Spinal cord (tissue), 9 donors: ENCODE measurements at regions not wholly inside any gene's neighbourhood (a gene's known extent, or its start where the extent isn't known, plus 50 kb on each side); places are given as distances from the start of the nearest gene placed in this dataset.

Source experiments
- DNase-seq, 6 donors: peaks; one replicate each; pipeline versions ENCODE4 v3.0.0 to v3.0.0-alpha.2; 2013 to 2015; ENCODE audit warnings: low spot score in 6 of 6, low read depth in 4 of 6
- H3K27ac ChIP-seq: one replicate; pipeline ENCODE4 v1.5.1; 2013; ENCODE audit warnings: low read depth, low read length, control low read depth
- H3K27me3 ChIP-seq: one replicate; pipeline ENCODE4 v1.6.1; 2013; ENCODE audit warnings: low read length; ENCODE audit not compliant: control insufficient read depth, insufficient read depth
- H3K36me3 ChIP-seq: one replicate; pipeline ENCODE4 v1.6.1; 2013; ENCODE audit warnings: low read length; ENCODE audit not compliant: control insufficient read depth, insufficient read depth
- H3K4me1 ChIP-seq: one replicate; pipeline ENCODE4 v1.6.1; 2013; ENCODE audit warnings: low read length; ENCODE audit not compliant: control insufficient read depth, insufficient read depth
- H3K4me3 ChIP-seq: one replicate; pipeline ENCODE4 v1.5.1; 2013; ENCODE audit warnings: low read depth, low read length, control low read depth
- H3K9me3 ChIP-seq: one replicate; pipeline ENCODE4 v1.6.1; 2013; ENCODE audit warnings: low read length; ENCODE audit not compliant: control insufficient read depth, insufficient read depth
- WGBS: methylation state at CpG from one replicate; pipeline ENCODE4 v1.1.5; 2013; ENCODE audit warnings: missing lambda C conversion rate; ENCODE audit not compliant: insufficient coverage; 5-methylcytosine and 5-hydroxymethylcytosine counted together
- donor health status: healthy.

- H3K4me3 ChIP-seq, result no peak overlapping the region
- DNase-seq, result peak in 1 of 6 donors; percentile 49
- no peaks in the 10 kb centered on the region for H3K27me3 ChIP-seq
- H3K9me3 ChIP-seq, result peaks cover 2% of the 10 kb centered on the region
- no peaks in the 10 kb centered on the region for H3K4me1 ChIP-seq
- H3K27ac ChIP-seq, result no peak overlapping the region
- no CpG with 5 or more reads among the region's 1 CpG for WGBS
- H3K36me3 ChIP-seq, result no peaks in the 10 kb centered on the region
These were observed 65.6 kb upstream of the CNOT2 start for GRCh38 chr12:70177631-70178030.

GRCh38 chr12:70178038-70178437, 65.2 kb upstream of the CNOT2 start:
- H3K36me3 ChIP-seq, result no peaks in the 10 kb centered on the region
- H3K9me3 ChIP-seq, result peaks cover 2% of the 10 kb centered on the region
- H3K27me3 ChIP-seq, result no peaks in the 10 kb centered on the region
- no CpG with 5 or more reads among the region's 1 CpG for WGBS
- H3K27ac ChIP-seq, result no peak overlapping the region
- no peak overlapping the region for H3K4me3 ChIP-seq
- DNase-seq, result peak in 2 of 6 donors; percentile 25 to 90
- no peaks in the 10 kb centered on the region for H3K4me1 ChIP-seq

- H3K9me3 ChIP-seq, result peaks cover 2% of the 10 kb centered on the region
- no peaks in the 10 kb centered on the region for H3K36me3 ChIP-seq
- DNase-seq, result peak in 2 of 6 donors; percentile 4 to 24
- H3K27ac ChIP-seq, result no peak overlapping the region
- no peak overlapping the region for H3K4me3 ChIP-seq
- H3K4me1 ChIP-seq, result no peaks in the 10 kb centered on the region
- WGBS, result 52% methylated on average over 2 of the region's 3 CpGs
- no peaks in the 10 kb centered on the region for H3K27me3 ChIP-seq
These were observed 63.1 kb upstream of the CNOT2 start for GRCh38 chr12:70180130-70180529.

DNA sequence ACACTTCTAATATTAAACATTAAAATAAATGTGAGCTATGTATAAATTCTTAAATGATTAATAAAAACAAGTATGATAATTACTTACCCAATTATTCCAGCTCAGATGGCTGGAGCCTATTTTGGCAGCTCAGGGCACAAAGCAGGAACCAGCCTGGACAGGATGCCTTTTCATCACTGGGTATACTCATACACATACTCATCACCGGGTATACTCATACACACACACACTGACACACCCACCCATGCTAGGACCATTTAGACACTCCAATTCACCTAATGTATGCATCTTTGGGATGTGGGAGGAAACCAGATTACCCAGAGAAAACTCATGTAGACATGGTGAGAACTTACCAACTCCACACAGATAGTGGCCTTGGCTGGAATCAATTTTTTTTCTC, 57.9 kb upstream of the CNOT2 start:
- no peaks in the 10 kb centered on the region for H3K4me1 ChIP-seq
- H3K4me3 ChIP-seq, result no peak overlapping the region
- H3K9me3 ChIP-seq, result no peaks in the 10 kb centered on the region
- H3K27ac ChIP-seq, result no peak overlapping the region
- H3K36me3 ChIP-seq, result no peaks in the 10 kb centered on the region
- DNase-seq, result no peak
- H3K27me3 ChIP-seq, result no peaks in the 10 kb centered on the region
- 80% methylated on average over 1 of the region's 1 CpG for WGBS

GRCh38 chr12:70186436-70186835, 56.8 kb upstream of the CNOT2 start:
- Histone ChIP-seq H3K27me3 (no peaks in the 10 kb centered on the region), H3K27ac (no peak overlapping the region), H3K4me3 (no peak overlapping the region), H3K36me3 (no peaks in the 10 kb centered on the region), H3K9me3 (no peaks in the 10 kb centered on the region), H3K4me1 (no peaks in the 10 kb centered on the region)
- DNase-seq, result peak in 1 of 6 donors; percentile 32
- no CpG with 5 or more reads among the region's 3 CpGs for WGBS

DNA sequence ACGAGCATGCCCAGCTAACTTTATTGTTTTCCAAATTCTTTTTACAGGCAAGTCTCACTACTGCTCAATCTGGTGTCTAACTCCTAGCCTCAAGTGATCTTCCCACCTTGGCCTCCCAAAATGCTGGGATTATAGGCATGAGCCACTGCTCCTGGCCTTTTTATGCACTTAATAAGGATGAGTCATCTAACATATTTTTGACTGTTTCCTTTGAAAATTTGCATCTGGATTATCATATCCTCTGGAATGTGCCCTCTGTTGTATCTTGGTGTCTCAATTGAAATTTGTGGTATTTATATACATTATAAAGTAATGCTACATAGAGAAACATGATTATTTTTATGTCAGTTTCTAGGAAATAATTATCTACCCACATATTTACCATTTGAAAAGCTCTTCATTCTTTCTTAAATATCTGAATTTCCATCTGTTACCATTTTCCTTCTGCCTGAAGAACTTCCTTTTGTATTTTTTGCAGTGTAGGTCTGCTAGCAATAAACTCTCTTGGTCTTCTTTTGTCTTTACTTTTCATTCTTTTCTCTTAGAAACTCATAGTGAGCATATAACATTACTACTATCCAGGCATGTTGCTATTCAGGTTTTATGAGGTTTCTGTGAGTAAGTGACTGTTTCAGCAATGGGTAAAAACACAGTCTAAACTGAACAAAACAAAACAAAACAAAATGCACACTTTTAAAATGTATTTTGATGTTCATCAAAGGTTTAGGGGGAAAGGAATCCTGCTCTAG, 52.8 kb upstream of the CNOT2 start:
- Histone ChIP-seq H3K4me3 (no peak overlapping the region), H3K9me3 (no peaks in the 10 kb centered on the region), H3K27me3 (no peaks in the 10 kb centered on the region), H3K36me3 (no peaks in the 10 kb centered on the region), H3K4me1 (no peaks in the 10 kb centered on the region), H3K27ac (no peak overlapping the region)
- DNase-seq, result no peak
- WGBS, result 50% methylated on average over 1 of the region's 1 CpG
